H1 (cell line): ENCODE measurements at regions not wholly inside any gene's neighbourhood (a gene's known extent, or its start where the extent isn't known, plus 50 kb on each side); places are given as distances from the start of the nearest gene placed in this dataset.

ENCODE experiments used
- BCL11A ChIP-seq, 2 experiments: IDR thresholded peaks; one replicate each; pipeline ENCODE4 v1.6.1; 2011; ENCODE audit warnings: low read depth in 2 of 2, low read length in 2 of 2, mild to moderate bottlenecking in 2 of 2
- NRF1 ChIP-seq: IDR thresholded peaks from 2 replicates; pipeline ENCODE4 v1.6.1; 2011; ENCODE audit warnings: mild to moderate bottlenecking, low read depth, low read length, improper control_type of control experiment
- SIX5 ChIP-seq: IDR thresholded peaks from 2 replicates; pipeline ENCODE4 v1.6.1; 2011; ENCODE audit warnings: mild to moderate bottlenecking, low read depth, low read length
- SUZ12 ChIP-seq: fragments of 200-600 bp; sonication (generic); IDR thresholded peaks from 2 replicates; pipeline ENCODE4 v1.6.1; 2012; ENCODE audit warnings: mild to moderate bottlenecking, inconsistent platforms, low read length, moderate library complexity, mixed read lengths

GRCh38 chr18:10169064-10169562 lies 255.3 kb downstream of the VAPA start (continued):
- TF ChIP-seq BCL11A (IDR thresholded peaks at IDR 0.05; ENCODE audit: low read depth in 2 of 2, low read length in 2 of 2): no peak
- no peak for TF ChIP-seq SIX5
- no peak for TF ChIP-seq SUZ12
- TF ChIP-seq NRF1: no peak
- TF ChIP-seq, all 59 proteins: peak for 0
